K562 (cell line): ENCODE measurements at regions not wholly inside any gene's neighbourhood (a gene's known extent, or its start where the extent isn't known, plus 50 kb on each side); places are given as distances from the start of the nearest gene placed in this dataset.

Experiments used
- HNRNPH1 ChIP-seq: fragments of 200-400 bp; formaldehyde crosslinking; optimal IDR thresholded peaks from 2 replicates; pipeline ENCODE3; 2017; ENCODE audit warnings: low read depth, mild to moderate bottlenecking, low read length, moderate library complexity
- TCF7 ChIP-seq: sonication (generic); IDR thresholded peaks from 2 replicates; pipeline ENCODE4 v1.6.1; 2016; ENCODE audit warnings: antibody characterized with exemption, borderline replicate concordance
- THRAP3 ChIP-seq: fragments of 450-650 bp; IDR thresholded peaks from 2 replicates; pipeline ENCODE4 v1.6.1; 2016; ENCODE audit warnings: mild to moderate bottlenecking, inconsistent platforms, borderline replicate concordance
- U2AF2 ChIP-seq: fragments of 200-400 bp; formaldehyde crosslinking; optimal IDR thresholded peaks from 2 replicates; pipeline ENCODE3; 2017; ENCODE audit warnings: low read depth, mild to moderate bottlenecking, low read length
- ZNF212 ChIP-seq: fragments of 450-650 bp; formaldehyde crosslinking; IDR thresholded peaks from 2 replicates; pipeline ENCODE4 v1.4.0; 2020; ENCODE audit warnings: mild to moderate bottlenecking
- ZNF444 ChIP-seq: fragments of 250-450 bp; sonication (Bioruptor Pico); IDR thresholded peaks from 2 replicates; pipeline ENCODE4 v1.4.0; 2020; ENCODE audit warnings: mild to moderate bottlenecking, moderate library complexity
- TF ChIP-seq, protein P1 (sequence below), 3 experiments: IDR thresholded peaks in 2 of 3; conservative IDR thresholded peaks in 1 of 3; 2 replicates each; pipeline ENCODE4 v1.5.1; 2011 to 2012; ENCODE audit warnings: low read length in 3 of 3, mild to moderate bottlenecking in 3 of 3, control low read depth in 2 of 3, improper control_type of control experiment in 1 of 3, inconsistent platforms in 1 of 3, low read depth in 1 of 3, mixed read lengths in 1 of 3, moderate library complexity in 1 of 3; ENCODE audit not compliant: insufficient read depth in 2 of 3
- TF ChIP-seq, protein P2 (sequence below): sonication (generic); formaldehyde crosslinking; IDR thresholded peaks from 2 replicates; pipeline ENCODE4 v1.8.1; 2023; ENCODE audit warnings: mild to moderate bottlenecking, missing genetic modification reagents
- TF ChIP-seq, protein P3 (sequence below): sonication (generic); formaldehyde crosslinking; IDR thresholded peaks from 2 replicates; pipeline ENCODE4 v1.9.0; 2022; ENCODE audit warnings: mild to moderate bottlenecking, missing genetic modification reagents

DNA sequence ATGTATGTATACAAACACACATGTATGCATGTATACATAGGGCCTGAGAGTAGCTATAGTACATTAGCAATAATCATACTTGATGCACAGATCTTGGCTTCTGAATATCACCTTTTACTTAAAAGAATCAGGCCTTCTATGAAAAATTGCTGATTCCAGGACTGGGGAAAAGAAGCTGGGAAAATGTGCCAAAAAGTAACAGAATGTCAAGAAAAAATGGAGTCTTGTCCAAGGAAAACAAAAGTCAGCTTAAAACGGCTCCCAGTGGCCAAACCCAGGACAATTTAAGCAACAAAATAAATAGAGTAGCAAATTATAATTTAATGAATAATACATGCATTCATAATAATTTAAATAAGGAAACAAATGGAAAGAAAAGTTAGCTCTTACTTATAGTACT is 2104.9 kb downstream of the PCDH9 start:
- TF ChIP-seq ZNF444 (CRISPR knock-in tag) (no peak), U2AF2 (no peak), TCF7 (no peak), THRAP3 (no peak), HNRNPH1 (no peak), ZNF212 (CRISPR knock-in tag) (no peak)
- TF ChIP-seq, protein P1, sequence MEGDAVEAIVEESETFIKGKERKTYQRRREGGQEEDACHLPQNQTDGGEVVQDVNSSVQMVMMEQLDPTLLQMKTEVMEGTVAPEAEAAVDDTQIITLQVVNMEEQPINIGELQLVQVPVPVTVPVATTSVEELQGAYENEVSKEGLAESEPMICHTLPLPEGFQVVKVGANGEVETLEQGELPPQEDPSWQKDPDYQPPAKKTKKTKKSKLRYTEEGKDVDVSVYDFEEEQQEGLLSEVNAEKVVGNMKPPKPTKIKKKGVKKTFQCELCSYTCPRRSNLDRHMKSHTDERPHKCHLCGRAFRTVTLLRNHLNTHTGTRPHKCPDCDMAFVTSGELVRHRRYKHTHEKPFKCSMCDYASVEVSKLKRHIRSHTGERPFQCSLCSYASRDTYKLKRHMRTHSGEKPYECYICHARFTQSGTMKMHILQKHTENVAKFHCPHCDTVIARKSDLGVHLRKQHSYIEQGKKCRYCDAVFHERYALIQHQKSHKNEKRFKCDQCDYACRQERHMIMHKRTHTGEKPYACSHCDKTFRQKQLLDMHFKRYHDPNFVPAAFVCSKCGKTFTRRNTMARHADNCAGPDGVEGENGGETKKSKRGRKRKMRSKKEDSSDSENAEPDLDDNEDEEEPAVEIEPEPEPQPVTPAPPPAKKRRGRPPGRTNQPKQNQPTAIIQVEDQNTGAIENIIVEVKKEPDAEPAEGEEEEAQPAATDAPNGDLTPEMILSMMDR (IDR thresholded peaks at IDR 0.05 in 2 of 3, conservative IDR thresholded peaks at IDR 0.05 in 1 of 3; ENCODE audit: insufficient read depth in 2 of 3, low read depth in 1 of 3, low read length in 3 of 3): no peak
- TF ChIP-seq, protein P2, sequence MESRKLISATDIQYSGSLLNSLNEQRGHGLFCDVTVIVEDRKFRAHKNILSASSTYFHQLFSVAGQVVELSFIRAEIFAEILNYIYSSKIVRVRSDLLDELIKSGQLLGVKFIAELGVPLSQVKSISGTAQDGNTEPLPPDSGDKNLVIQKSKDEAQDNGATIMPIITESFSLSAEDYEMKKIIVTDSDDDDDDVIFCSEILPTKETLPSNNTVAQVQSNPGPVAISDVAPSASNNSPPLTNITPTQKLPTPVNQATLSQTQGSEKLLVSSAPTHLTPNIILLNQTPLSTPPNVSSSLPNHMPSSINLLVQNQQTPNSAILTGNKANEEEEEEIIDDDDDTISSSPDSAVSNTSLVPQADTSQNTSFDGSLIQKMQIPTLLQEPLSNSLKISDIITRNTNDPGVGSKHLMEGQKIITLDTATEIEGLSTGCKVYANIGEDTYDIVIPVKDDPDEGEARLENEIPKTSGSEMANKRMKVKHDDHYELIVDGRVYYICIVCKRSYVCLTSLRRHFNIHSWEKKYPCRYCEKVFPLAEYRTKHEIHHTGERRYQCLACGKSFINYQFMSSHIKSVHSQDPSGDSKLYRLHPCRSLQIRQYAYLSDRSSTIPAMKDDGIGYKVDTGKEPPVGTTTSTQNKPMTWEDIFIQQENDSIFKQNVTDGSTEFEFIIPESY: no peak
- TF ChIP-seq, protein P3, sequence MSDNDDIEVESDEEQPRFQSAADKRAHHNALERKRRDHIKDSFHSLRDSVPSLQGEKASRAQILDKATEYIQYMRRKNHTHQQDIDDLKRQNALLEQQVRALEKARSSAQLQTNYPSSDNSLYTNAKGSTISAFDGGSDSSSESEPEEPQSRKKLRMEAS (CRISPR knock-in tag): no peak
